ENCODE measurements at regions not wholly inside any gene's neighbourhood (a gene's known extent, or its start where the extent isn't known, plus 50 kb on each side); places are given as distances from the start of the nearest gene placed in this dataset.

GRCh38 chr9:129321286-129322021, 143.4 kb upstream of the IER5L start:
- in situ Hi-C loops (cut with MboI; ENCODE audit: low sequenced_read_pairs) = no loop called here

GRCh38 chr9:129320575-129321285, 142.7 kb upstream of the IER5L start:
- in situ Hi-C loops (cut with MboI; ENCODE audit: low sequenced_read_pairs) = no loop called here

GRCh38 chr9:129319938-129320481, 141.9 kb upstream of the IER5L start:
- in situ Hi-C loops (cut with MboI; ENCODE audit: low sequenced_read_pairs) = no loop called here

- in situ Hi-C loops (cut with MboI; ENCODE audit: low sequenced_read_pairs) = no loop called here
Measured at GRCh38 chr9:129319076-129319937, 141.2 kb upstream of the IER5L start.

GRCh38 chr9:129318121-129319075, 140.3 kb upstream of the IER5L start:
- in situ Hi-C loops (cut with MboI; ENCODE audit: low sequenced_read_pairs) = no loop called here

GRCh38 chr9:129317179-129318011, 139.3 kb upstream of the IER5L start:
- in situ Hi-C loops (cut with MboI; ENCODE audit: low sequenced_read_pairs) = no loop called here

- in situ Hi-C loops (cut with MboI; ENCODE audit: low sequenced_read_pairs) = no loop called here
Measured at GRCh38 chr9:129316281-129317030, 138.4 kb upstream of the IER5L start.

- in situ Hi-C loops (cut with MboI; ENCODE audit: low sequenced_read_pairs) = no loop called here
Measured at GRCh38 chr9:129313331-129313955, 135.4 kb upstream of the IER5L start.

GRCh38 chr9:129312251-129313122, 134.4 kb upstream of the IER5L start:
- in situ Hi-C loops (cut with MboI; ENCODE audit: low sequenced_read_pairs) = no loop called here

- in situ Hi-C loops (cut with MboI; ENCODE audit: low sequenced_read_pairs) = no loop called here
Measured at GRCh38 chr9:129311643-129312042, 133.6 kb upstream of the IER5L start.

GRCh38 chr9:129310666-129311350, 132.7 kb upstream of the IER5L start:
- in situ Hi-C loops (cut with MboI; ENCODE audit: low sequenced_read_pairs) = no loop called here

- in situ Hi-C loops (cut with MboI; ENCODE audit: low sequenced_read_pairs) = no loop called here
Measured at GRCh38 chr9:129309906-129310305, 131.8 kb upstream of the IER5L start.

- in situ Hi-C loops (cut with MboI; ENCODE audit: low sequenced_read_pairs) = no loop called here
Measured at GRCh38 chr9:129309041-129309430, 131.0 kb upstream of the IER5L start.

GRCh38 chr9:129307227-129307970, 129.3 kb upstream of the IER5L start:
- in situ Hi-C loops (cut with MboI; ENCODE audit: low sequenced_read_pairs) = no loop called here

GRCh38 chr9:129306318-129306973, 128.4 kb upstream of the IER5L start:
- in situ Hi-C loops (cut with MboI; ENCODE audit: low sequenced_read_pairs) = no loop called here

Data from HL-60/S4 treated with retinoic acid at 250 ng/mL for 4 days and 3 days (cell line).